C4-2B (cell line): ENCODE measurements at regions not wholly inside any gene's neighbourhood (a gene's known extent, or its start where the extent isn't known, plus 50 kb on each side); places are given as distances from the start of the nearest gene placed in this dataset.

Experiments
- CTCF ChIP-seq: fragments of 450-650 bp; conservative IDR thresholded peaks from 2 replicates; pipeline ENCODE4 v1.5.1; 2017; ENCODE audit warnings: mild to moderate bottlenecking
- ZFX ChIP-seq: fragments of 450-650 bp; IDR thresholded peaks from 2 replicates; pipeline ENCODE4 v1.6.1; 2017

- TF ChIP-seq CTCF (no peak; the same call in 1 of the 2 replicates), ZFX (no peak)
These were observed 69.6 kb downstream of the MGST1 start for GRCh38 chr12:16417058-16417457.
